HG03139 (cell line): ENCODE measurements at regions not wholly inside any gene's neighbourhood (a gene's known extent, or its start where the extent isn't known, plus 50 kb on each side); places are given as distances from the start of the nearest gene placed in this dataset.

Source experiments
- ATAC-seq: cut with Tn5 transposase; IDR thresholded peaks from one replicate; pipeline ENCODE4 v1.9.1; 2021; ENCODE audit not compliant: unreplicated experiment

GRCh38 chr2:225097035-225097434 is 54.8 kb upstream of the DOCK10 start:
- no peak for ATAC-seq
